ENCODE measurements at regions not wholly inside any gene's neighbourhood (a gene's known extent, or its start where the extent isn't known, plus 50 kb on each side); places are given as distances from the start of the nearest gene placed in this dataset.
A peak's percentile ranks its signal among the peaks of the same experiment; 100 is the strongest.

- H2AFZ ChIP-seq (ENCODE audit: low read length): no peak overlapping the region
- no peak overlapping the region for H3K4me2 ChIP-seq (ENCODE audit: low read depth, low read length, poor library complexity, severe bottlenecking)
- no peaks in the 10 kb centered on the region for H3K9me3 ChIP-seq (ENCODE audit: insufficient read depth, low read depth, low read length)
- no peaks in the 10 kb centered on the region for H3K9me2 ChIP-seq (replicated peaks; ENCODE audit: low read depth, low read length)
- H3K4me3 ChIP-seq (ENCODE audit: low read length, poor library complexity, severe bottlenecking): no peak overlapping the region
- H3K36me3 ChIP-seq (ENCODE audit: insufficient read depth, low read length): no peaks in the 10 kb centered on the region
- TF ChIP-seq EZH2phosphoT487 (IDR thresholded peaks at IDR 0.05; ENCODE audit: borderline replicate concordance) (no peak), CTCF (conservative IDR thresholded peaks at IDR 0.05; ENCODE audit: low read length) (no peak)
- no peaks in the 10 kb centered on the region for H3F3A ChIP-seq (ENCODE audit: low read depth)
- H3K9ac ChIP-seq (ENCODE audit: low read depth, low read length, poor library complexity, severe bottlenecking): no peak overlapping the region
- no peaks in the 10 kb centered on the region for H3K79me2 ChIP-seq (ENCODE audit: insufficient read depth, low read length)
- no peaks in the 10 kb centered on the region for H3K27me3 ChIP-seq (ENCODE audit: insufficient read depth, low read length, poor library complexity, severe bottlenecking)
- H3K4me1 ChIP-seq (ENCODE audit: insufficient read depth, low read length, poor library complexity, severe bottlenecking): no peaks in the 10 kb centered on the region
- H4K20me1 ChIP-seq (ENCODE audit: insufficient read depth, low read length, poor library complexity, severe bottlenecking): no peaks in the 10 kb centered on the region
Observed at GRCh38 chr5:74476046-74476818, 164.3 kb downstream of the ENC1 start.

- Histone ChIP-seq H3K79me2 (ENCODE audit: insufficient read depth, low read length) (no peaks in the 10 kb centered on the region), H3K9me3 (ENCODE audit: insufficient read depth, low read depth, low read length) (no peaks in the 10 kb centered on the region), H3K36me3 (ENCODE audit: insufficient read depth, low read length) (no peaks in the 10 kb centered on the region), H3F3A (ENCODE audit: low read depth) (no peaks in the 10 kb centered on the region), H3K9ac (ENCODE audit: low read depth, low read length, poor library complexity, severe bottlenecking) (no peak overlapping the region), H3K4me3 (ENCODE audit: low read length, poor library complexity, severe bottlenecking) (no peak overlapping the region), H3K27me3 (ENCODE audit: insufficient read depth, low read length, poor library complexity, severe bottlenecking) (no peaks in the 10 kb centered on the region), H4K20me1 (ENCODE audit: insufficient read depth, low read length, poor library complexity, severe bottlenecking) (no peaks in the 10 kb centered on the region), H2AFZ (ENCODE audit: low read length) (no peak overlapping the region), H3K4me1 (ENCODE audit: insufficient read depth, low read length, poor library complexity, severe bottlenecking) (no peaks in the 10 kb centered on the region), H3K9me2 (replicated peaks; ENCODE audit: low read depth, low read length) (no peaks in the 10 kb centered on the region), H3K4me2 (ENCODE audit: low read depth, low read length, poor library complexity, severe bottlenecking) (no peak overlapping the region)
- no peak for TF ChIP-seq EZH2phosphoT487 (IDR thresholded peaks at IDR 0.05; ENCODE audit: borderline replicate concordance)
- no peak for TF ChIP-seq CTCF (conservative IDR thresholded peaks at IDR 0.05; ENCODE audit: low read length)
Observed at GRCh38 chr5:74471875-74472274, 168.7 kb downstream of the ENC1 start.

- H3K4me1 ChIP-seq (ENCODE audit: insufficient read depth, low read length, poor library complexity, severe bottlenecking): no peaks in the 10 kb centered on the region
- H3K9me2 ChIP-seq (replicated peaks; ENCODE audit: low read depth, low read length): no peaks in the 10 kb centered on the region
- no peaks in the 10 kb centered on the region for H3K9me3 ChIP-seq (ENCODE audit: insufficient read depth, low read depth, low read length)
- no peak overlapping the region for H3K4me3 ChIP-seq (ENCODE audit: low read length, poor library complexity, severe bottlenecking)
- H3K27me3 ChIP-seq (ENCODE audit: insufficient read depth, low read length, poor library complexity, severe bottlenecking): no peaks in the 10 kb centered on the region
- no peaks in the 10 kb centered on the region for H3K36me3 ChIP-seq (ENCODE audit: insufficient read depth, low read length)
- no peak overlapping the region for H3K9ac ChIP-seq (ENCODE audit: low read depth, low read length, poor library complexity, severe bottlenecking)
- no peaks in the 10 kb centered on the region for H3K79me2 ChIP-seq (ENCODE audit: insufficient read depth, low read length)
- H3K4me2 ChIP-seq (ENCODE audit: low read depth, low read length, poor library complexity, severe bottlenecking): no peak overlapping the region
- H4K20me1 ChIP-seq (ENCODE audit: insufficient read depth, low read length, poor library complexity, severe bottlenecking): no peaks in the 10 kb centered on the region
- no peaks in the 10 kb centered on the region for H3F3A ChIP-seq (ENCODE audit: low read depth)
- no peak overlapping the region for H2AFZ ChIP-seq (ENCODE audit: low read length)
- TF ChIP-seq EZH2phosphoT487 (IDR thresholded peaks at IDR 0.05; ENCODE audit: borderline replicate concordance) (no peak), CTCF (conservative IDR thresholded peaks at IDR 0.05; ENCODE audit: low read length) (peak; percentile 26)
Observed at GRCh38 chr5:74469234-74469994, 171.1 kb downstream of the ENC1 start.

All from Loucy (cell line).